NCI-H748 treated with DMSO at 0.1 percent for 48 hours (cell line): ENCODE measurements at regions not wholly inside any gene's neighbourhood (a gene's known extent, or its start where the extent isn't known, plus 50 kb on each side); places are given as distances from the start of the nearest gene placed in this dataset.
"Not testable (repeated sequence)": the region's sequence is repeated elsewhere in the genome, so short reads cannot be mapped to it uniquely, and the experiment has no call there.

Experiments used
- DNase-seq: peaks from one replicate; lab custom pipeline; 2025; lab: John Stamatoyannopoulos, UW

DNA sequence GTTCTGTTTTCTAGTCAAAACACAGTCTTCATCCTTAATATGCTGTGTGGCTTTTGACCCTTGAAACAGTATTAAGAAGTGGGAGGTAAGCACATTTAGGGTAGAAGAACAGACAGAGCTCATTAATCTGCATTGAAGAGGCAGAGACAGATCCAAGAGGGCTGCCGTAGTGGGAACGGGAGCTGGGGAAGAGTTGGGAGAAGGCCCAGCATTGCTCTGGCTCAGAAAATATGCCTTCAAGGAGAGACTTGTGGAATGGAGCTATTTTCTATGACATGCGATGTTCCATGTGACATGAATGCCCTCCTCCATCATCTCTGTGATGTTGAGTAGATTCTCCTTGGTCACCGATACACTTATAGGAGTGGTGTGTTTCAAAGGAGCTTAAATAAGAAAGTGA, 273.3 kb upstream of the BOD1L1 start:
- no peak for DNase-seq

DNA sequence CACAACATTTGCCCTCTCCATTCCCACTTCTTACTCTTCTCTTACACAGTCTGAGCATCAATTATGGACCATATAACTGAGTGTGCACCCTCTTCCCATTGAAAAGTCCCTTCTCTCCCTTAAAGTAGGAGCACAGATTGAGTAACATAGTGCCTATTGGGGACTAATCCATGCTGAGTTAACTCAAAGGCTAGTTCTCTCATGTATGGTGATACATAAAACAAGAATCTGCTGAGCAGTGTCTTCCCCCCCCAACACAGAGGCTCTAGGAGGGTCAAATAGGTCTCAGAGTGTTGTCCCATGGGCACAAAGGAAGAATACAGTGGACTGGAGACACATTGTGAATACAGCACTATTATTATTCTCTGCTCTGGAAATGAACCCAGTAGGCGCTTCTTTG, 274.6 kb upstream of the BOD1L1 start:
- DNase-seq: no peak

DNA sequence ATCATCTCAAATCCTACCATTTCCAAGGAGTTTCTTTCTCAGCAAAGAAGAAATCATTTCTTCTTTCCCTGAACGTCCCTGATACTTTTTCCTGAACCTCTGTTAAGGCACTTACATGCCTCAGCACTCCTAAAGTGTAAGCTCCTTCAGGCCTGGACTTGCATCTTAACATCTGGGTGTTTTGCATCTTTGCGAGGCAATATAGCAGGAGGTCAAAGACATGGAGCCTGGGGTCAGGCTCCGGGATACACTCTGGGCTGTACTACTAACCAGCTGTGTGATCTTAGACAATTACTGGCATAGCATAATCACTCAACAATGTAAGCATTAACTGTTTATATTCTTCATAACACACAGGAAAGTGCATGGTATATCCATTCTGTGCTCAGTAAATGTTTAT, 275.5 kb upstream of the BOD1L1 start:
- DNase-seq: no peak

DNA sequence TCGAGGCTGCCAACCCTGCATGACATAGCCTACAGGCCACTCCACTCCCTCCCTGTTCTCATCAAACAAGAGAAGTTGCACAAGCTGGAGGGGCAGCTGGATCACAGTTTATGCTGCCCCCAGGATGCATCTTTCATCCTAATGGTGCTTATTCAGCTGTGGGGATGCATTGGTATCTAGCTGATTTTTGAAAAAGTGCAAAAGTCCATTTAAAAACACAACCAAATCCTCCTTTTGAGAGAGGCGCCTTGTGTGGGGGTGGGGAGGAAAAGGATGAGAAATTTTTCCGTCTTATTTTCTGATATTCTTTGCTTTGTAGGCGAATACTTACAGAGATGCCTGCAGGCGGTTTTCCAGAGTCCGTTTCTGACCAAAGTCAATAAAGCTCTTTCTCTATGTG, 276.4 kb upstream of the BOD1L1 start:
- DNase-seq: no peak

DNA sequence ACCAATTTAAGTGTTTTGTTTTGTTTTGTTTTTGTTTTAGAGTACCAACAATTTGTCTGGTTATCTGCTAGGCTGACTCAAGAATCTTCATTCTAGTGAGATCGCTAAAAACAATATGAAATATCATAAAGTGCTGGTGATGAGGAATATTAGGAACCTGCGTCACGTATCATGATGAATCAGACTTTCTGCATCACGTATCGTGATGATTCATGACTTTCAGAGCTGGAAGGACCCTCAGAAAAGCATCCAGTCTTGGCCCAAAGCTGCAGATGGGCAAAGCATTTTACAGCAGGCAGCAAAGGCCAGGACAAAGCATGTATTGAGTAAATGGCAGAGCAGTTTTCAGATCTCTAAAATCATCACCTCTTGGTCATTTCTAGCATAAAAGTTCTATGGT, 278.0 kb upstream of the BOD1L1 start:
- no peak for DNase-seq

DNA sequence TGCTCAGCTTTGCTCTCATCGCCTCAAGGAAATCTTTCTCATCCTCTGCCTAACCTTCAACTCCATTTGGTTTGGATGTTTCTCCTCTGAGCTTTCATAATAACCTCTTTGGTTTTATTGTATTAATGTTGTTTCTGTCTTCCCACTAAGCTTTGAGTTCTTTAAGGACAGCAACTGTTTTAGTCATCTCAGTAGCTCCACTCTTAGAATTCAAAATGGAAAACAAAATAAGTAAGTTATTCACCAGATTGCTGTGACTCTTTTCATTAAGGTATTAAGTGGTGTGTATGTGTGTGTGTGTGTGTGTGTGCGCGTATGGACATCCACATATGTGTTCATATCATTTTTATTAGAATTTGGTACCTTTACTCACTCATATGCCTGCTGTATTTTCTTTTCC, 279.2 kb upstream of the BOD1L1 start:
- DNase-seq: no peak

DNA sequence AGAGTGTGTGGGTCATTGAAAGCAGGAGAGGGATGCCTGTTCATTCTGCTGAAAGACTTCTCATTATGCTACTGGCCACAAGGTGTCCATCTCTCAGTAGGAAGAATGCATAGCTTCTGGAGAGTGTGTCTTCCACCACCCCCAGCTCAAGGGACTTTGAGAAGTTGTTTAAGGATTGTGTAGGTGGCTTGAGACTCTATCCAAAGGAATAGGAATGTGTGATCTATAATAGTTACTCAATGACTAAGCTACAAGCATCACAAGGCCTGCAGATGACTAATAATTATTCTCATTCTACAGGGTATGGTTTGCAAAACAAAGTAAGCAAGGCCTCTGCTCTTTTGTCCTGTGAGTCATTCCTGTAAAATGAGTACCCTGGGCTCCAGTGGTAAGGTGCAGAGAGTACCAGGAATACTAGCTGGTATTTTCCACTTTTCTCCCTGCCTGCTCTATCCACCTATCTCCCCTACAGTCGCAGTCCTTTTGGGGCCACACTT, 279.8 kb upstream of the BOD1L1 start:
- no peak for DNase-seq

DNA sequence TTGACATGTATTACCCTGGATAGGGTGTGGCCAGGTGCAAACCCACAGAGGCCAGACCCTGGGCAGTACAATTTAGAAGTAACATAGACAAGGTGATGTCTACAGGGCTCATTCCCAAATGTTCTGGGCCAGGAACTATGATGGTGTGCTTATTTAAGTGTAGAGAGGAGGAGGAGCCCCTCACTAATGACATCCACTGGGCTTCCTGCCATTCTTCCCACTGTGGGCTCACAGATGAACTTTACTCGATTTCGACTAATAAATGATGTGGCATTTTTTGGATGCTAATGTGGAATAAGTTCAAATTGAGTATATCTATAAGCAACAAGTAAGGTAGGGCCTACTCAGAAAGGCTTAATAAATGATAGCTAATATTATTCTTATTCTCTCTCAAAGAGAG, 280.9 kb upstream of the BOD1L1 start:
- no peak for DNase-seq

DNA sequence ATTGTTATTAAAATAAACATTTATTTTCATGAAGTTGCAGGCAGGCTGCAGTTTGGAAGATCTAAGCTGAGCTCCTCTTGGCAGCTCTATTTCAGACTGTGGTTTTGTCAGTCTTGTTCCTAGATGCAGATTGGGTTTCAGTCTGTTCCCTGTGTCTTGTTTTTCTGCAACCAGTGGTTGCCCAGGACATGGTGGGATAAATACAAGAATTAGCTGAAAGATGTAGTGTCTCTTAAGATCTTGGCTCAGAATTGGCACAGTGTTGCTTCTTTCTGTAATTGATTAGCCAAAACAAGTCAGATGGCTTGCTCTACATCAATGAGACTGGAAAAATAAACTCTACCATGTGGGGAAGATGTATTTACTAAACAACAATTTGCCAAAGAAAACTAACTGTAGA, 283.0 kb upstream of the BOD1L1 start:
- DNase-seq: no peak

DNA sequence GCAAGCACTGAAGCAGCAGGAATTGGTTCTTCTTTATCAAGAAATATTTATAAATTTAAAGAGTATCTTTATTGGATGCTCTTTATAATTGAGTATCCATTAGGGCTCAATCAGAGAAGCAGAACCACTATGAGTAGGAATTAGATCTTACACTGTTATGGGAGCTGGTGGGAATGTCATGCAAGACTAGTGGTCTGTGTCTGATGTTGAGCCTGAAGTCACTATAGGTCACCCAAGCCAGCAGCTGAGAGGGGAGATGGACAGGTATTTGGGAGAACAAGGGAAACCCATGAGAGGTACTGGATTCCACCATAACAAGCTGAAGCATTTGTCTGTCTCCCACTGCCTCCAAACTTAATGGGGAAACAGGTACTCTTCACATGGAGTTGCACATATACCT, 283.7 kb upstream of the BOD1L1 start:
- DNase-seq: no peak

DNA sequence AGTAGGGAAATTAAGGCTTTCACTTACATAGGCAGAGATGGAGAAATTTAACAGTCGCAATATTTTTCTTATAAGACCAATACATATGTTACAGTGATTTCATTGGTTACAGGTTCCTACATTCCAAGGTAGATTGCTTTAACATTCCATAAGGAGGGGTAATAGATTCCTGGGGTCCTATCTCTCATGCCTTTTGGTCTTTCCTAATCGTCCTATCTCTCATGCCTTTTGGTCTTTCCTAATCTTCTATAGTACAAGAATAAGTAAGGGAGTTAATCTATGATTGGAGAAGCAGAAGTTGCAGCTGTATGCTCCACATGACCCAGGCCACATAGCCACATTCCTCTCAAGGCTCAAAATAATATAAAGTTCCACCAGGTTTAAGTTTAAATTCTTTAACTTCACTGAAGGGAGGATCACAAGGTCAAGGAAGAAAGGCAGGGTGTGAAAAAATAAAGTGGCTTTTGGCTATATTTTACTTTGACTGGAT, 285.0 kb upstream of the BOD1L1 start:
- DNase-seq: no peak

DNA sequence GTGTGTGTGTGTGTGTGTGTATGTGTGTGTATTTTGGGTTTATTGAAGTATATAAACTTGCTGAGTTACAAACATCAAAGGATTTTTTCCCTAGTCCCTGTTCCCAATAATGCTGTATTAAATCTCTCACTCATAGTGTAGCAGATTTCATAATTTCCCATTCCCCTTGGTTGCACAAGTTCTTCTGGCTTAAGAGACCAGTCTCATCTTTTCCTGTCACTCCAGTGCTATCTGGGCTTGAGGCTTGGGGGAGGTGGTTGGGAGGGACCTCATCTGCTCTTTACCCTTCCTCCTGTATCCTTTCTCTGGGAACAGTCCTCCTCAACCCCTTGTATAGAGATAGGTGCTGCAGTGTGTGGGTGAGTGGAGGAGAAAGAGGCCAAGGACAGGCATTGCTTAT, 285.4 kb upstream of the BOD1L1 start:
- DNase-seq: no peak

DNA sequence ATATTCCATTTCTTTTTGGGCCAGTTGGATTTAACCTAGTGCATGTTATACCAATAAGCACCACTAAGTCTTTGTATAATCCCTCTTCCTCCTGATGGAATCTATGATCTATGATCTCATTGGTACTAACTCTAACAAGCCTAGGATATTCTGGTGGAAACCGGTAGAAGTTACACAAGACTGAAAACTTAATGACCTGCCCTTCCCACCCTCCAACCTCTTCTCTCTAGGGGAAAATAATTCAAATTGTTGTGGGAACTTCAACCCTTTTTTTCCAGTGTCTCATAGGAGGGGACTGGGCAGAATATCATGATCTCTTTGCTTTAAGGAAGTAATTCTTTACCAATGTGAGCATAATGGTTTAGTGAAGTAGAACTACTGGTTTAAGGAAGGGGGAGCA, 289.5 kb upstream of the BOD1L1 start:
- no peak for DNase-seq

DNA sequence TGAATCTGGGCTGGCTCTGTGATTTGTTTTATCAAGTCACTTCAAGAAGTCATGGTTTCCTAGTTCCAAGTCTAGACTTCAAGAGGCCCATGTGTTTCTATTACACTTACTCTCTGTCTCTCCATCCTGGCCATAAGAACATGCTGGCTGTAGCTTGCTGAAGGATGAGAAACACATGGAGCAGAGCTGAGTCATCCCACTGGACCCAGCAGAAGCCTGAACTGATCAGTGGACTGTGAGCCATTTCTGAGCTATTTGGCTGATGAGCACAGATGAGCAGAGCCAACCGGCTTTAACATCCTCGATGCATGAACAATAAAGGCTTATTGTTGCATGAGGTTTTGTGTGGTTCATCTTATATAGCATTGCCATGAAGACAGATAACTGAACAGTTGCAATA, 290.6 kb upstream of the BOD1L1 start:
- no peak for DNase-seq

DNA sequence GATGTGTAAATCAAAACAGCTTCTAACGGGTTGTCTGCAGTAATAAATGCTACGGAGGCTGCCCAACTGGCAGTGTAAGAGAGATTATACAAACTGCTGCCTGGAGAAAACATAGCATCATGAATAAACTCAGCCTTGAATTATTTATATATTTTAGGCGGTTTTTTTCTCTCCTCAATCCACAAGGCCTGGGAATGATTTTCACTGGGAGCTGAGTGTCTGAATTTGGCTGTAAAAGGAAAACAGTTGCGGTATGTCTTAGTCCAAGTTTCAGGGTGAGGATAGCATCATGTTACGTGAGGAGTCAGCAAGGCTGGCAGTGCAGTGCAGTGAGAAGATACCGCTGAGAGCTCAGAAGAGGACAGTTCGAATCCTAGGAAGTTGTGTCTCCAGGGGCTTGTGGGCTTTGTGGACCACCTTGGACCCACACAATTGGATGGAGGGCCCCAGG, 291.5 kb upstream of the BOD1L1 start:
- no peak for DNase-seq

DNA sequence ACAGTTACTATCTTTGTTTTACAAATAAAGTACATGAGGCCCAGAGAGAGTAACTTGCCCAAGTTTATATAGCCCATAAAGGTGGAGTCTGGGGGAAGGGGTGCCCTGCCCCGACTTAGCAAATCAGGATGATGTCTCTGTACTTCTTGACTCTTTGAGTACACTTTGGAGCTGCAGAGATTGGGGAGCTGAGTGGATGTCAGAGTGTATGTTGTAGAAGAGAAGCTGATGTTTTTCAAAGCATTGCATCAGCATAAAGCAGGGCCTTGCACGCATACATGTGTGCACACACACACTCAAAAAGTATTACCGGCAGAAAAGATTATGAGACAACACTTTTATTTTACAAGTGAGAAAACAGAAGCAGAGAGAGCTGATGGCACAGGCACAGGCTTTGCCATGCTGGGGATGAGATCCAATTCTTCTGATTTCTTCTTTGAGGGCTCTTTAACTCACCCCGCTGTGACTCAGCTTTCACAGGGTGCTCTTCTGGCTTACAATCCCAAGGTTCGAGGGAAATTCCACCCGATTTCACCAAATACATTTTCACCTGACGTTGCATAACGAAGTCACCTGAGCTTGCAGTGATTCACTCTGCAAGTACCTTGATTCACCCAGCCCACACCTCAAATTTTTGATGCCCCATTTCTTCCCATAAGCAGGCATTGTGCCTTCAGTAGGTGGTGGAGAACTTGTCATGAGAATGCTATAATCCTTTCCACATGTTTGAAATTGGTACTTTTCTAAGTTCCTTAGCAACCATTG, 292.8 kb upstream of the BOD1L1 start:
- DNase-seq: no peak

DNA sequence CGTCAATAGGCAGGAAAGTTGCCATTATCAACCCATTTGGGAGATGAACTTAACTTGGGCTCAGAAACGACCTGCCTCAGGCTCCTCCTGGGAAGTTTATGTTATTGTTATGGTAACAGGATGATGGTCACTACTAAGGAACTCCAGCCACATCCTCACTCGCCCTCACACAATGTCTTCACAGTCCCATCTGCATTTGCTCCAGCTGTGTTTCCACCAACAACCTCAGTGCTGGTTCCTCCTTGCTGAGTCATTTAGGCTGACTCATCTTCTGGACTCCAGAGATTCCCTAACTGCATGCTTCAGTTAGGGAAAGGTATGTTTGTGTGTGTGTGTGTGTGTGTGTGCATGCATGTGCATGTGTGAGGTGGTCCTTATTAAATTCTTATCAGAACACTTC, 293.4 kb upstream of the BOD1L1 start:
- DNase-seq: no peak

DNA sequence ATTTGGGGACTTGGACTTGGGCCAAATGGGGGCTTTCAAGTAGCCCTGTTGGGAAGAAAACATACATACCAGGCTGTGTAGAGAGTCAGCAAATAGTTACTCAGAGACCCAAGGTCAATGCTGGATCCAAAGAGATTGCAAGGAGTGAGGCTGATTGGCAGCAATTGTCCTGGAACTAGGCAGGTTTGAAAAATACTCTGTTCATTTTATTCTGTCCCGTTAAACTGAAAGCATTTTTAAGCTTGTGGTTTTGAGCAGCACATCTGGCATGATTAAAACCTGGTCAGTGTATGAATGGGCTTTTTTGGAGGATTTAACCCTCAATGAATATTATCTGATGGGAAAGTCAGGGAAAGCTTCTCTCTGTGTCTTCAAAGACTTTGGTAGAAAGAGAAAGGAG, 294.3 kb upstream of the BOD1L1 start:
- no peak for DNase-seq

DNA sequence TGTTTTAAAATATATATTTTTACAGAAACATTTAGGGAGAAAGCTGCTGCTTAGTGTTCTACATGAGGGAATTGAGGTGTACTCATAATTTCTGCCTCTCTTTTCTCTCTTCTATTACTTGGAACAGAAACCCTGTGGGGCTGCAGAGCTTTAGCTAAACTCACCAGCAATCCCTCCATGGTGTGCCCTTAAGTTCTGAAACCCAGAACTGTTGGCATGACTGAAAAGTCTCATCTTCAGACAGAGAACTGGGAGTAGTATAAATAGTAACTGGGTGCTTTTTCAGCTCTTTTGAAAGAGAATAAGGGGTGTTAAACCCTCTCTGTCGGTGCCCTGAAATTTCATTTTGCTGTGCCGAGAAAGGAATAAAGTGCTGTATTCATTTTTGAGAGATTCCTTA, 294.9 kb upstream of the BOD1L1 start:
- DNase-seq: no peak

DNA sequence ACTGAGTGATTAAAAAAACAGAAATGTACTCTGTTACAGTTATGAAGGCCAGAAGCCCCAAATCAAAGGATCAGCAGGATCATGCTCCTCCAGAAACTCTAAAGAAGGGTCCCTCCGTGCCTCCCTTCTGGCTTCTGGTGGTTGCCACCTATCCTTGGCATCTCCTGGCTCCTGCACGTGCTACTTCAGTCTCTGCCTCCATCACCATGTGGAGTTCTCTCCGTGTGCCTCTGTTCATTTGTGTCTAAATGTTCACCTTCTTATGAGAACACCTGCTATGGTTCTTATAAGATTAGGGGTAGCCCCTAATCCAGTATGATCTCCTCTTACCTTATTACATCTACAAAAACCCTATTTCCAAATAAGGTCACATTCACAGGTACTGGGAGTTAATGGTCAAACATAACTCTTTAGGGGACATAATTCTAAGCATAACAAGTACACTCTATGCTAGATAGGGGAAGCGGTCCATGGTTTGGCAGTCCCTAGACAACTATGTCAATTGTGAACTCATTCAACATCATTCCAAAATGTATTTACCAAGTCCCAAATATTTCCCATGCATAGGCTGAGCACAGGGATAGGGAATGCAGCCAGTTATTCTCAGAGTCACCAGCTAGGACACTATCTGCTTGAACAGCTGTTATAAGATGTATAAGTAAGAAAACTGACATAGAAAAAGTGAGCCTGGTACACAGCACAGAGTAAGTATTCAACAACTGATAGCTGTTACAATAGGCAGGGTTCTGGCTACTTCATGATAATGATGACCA, 295.5 kb upstream of the BOD1L1 start:
- no peak for DNase-seq

DNA sequence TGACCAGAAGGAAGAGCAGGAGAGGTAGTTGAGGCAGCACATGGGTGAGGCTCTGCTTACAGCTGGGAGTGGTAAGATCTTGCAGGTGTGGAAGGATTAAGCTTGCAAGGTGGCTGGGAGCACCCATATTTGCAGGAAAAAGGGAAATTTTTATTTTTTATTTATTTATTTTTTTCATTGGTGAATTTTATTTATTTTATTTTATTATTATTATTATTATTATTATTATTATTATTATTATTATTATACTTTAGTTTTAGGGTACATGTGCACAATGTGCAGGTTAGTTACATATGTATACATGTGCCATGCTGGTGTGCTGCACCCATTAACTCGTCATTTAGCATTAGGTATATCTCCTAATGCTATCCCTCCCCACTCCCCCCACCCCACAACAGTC, 297.4 kb upstream of the BOD1L1 start:
- not testable (repeated sequence) for DNase-seq

DNA sequence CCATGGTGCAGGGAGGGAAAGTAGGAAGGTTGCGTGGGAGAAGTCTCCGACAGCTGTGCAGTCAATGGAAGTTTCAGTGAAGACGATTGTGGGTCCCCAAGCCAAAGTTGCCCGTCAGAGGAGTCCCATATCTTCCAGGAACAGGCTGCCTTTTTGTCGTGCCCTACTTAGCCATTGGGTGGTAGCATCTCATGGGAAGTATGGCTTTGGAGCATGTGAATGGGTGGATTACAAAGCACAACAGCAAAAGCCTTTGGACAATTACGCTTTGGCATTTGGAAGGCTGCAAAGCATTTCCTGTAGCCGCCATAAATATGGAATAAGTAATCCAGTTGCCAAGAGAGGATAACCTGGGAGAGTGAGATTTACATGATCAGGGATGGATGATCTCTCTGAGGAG, 300.7 kb upstream of the BOD1L1 start:
- no peak for DNase-seq

DNA sequence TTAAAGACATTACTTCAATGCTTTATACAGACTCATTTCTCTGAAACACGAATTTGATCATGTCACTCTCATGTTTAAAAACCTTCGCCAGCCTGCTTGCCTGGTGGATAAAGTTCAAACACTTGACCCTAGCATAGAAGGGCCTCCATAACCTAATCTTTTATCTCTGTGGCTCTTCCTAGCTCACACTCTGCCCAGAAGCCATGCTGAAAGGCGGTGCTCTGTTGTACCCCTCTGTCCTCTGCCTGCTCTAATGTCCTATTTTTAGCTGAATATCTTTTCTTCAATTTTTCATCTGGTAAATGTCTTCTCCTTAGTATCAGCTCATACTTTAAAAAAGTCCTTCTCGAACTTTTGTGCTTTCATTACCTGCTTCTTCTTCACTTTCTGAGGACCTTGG, 302.6 kb upstream of the BOD1L1 start:
- DNase-seq: no peak
